ENCODE measurements at regions not wholly inside any gene's neighbourhood (a gene's known extent, or its start where the extent isn't known, plus 50 kb on each side); places are given as distances from the start of the nearest gene placed in this dataset.

DNA sequence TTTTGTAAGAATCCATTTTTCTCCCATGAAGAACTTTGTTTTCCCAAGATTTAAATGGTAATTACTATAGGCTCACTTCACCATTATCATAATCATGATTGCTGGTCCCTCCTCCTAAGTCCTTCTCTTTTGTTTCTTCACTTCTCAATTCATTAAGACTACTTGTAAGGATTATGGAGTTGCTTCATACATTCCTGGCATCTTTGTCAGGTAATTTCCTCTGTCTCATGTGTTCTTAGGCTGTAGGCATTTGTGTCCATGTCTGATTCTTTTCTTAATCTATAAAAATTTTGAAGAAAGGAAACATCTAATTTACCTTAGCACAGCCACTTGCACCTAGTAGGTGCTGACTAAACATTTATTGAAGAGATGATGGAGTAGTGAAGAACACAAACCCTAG lies 79.9 kb upstream of the SATB1 start:
- Histone ChIP-seq H3K9me1 (ENCODE audit: insufficient read depth, low read length) (no peaks in the 10 kb centered on the region), H3K18ac (ENCODE audit: low read depth, low read length) (no peak overlapping the region), H3K4me1 (ENCODE audit: control insufficient read depth, insufficient read depth, low read length) (no peaks in the 10 kb centered on the region), H3K4me2 (ENCODE audit: low read depth, low read length) (no peak overlapping the region), H3K79me1 (ENCODE audit: low read depth in 1 of 2, low read length in 2 of 2) (no peaks in the 10 kb centered on the region), H3K9me3 (ENCODE audit: control insufficient read depth, insufficient read depth, low read length) (no peaks in the 10 kb centered on the region), H2AK5ac (ENCODE audit: low read depth, low read length) (no peak overlapping the region), H4K20me1 (ENCODE audit: insufficient read depth, low read length) (no peaks in the 10 kb centered on the region), H2AK9ac (replicated peaks; ENCODE audit: low read depth, low read length, poor library complexity) (no peak overlapping the region), H3K9ac (ENCODE audit: low read depth, low read length) (no peak overlapping the region), H3K4ac (ENCODE audit: low read depth, low read length) (no peak overlapping the region), H2BK15ac (ENCODE audit: low read depth, low read length) (no peak overlapping the region), H2BK20ac (ENCODE audit: low read depth, low read length) (no peak overlapping the region), H3K56ac (ENCODE audit: extremely low read depth, insufficient read depth, low read length) (no peak overlapping the region), H3K23ac (ENCODE audit: low read depth, low read length) (no peak overlapping the region), H3K4me3 (ENCODE audit: insufficient read depth, low read depth, low read length) (no peak overlapping the region), H3K27ac (ENCODE audit: insufficient read depth, low read length) (no peak overlapping the region), H3K27me3 (ENCODE audit: control insufficient read depth, insufficient read depth, low read length) (no peaks in the 10 kb centered on the region), H3K14ac (replicated peaks; ENCODE audit: low read depth, low read length) (no peak overlapping the region), H4K91ac (ENCODE audit: insufficient read depth, low read depth, low read length) (no peak overlapping the region), H2BK5ac (ENCODE audit: low read depth, low read length, poor library complexity, severe bottlenecking) (no peak overlapping the region), H2AFZ (replicated peaks; ENCODE audit: low read length, poor library complexity) (no peak overlapping the region), H4K8ac (ENCODE audit: low read depth in 2 of 2, low read length in 2 of 2) (no peak overlapping the region), H2BK120ac (ENCODE audit: low read depth, low read length) (no peak overlapping the region), H3K36me3 (ENCODE audit: control insufficient read depth, insufficient read depth, low read length) (no peaks in the 10 kb centered on the region), H4K5ac (ENCODE audit: low read depth, low read length) (no peak overlapping the region)
- in situ Hi-C loops (cut with MboI; ENCODE audit: low sequenced_read_pairs): no loop called here
- CTCF ChIA-PET: no interaction called here
- intact Hi-C loops (cut with micrococcal nuclease): no loop called here
- DNase-seq (no peak), ATAC-seq (ENCODE audit: low read depth) (no peak)
- dilution Hi-C loops (cut with HindIII; ENCODE audit: low sequenced_read_pairs, unreplicated experiment): no loop called here
- POLR2A ChIA-PET (ENCODE audit: unreplicated experiment): no interaction called here
- no TSS peak for BruUV-seq (replicated peaks)
- TF ChIP-seq, protein P1, sequence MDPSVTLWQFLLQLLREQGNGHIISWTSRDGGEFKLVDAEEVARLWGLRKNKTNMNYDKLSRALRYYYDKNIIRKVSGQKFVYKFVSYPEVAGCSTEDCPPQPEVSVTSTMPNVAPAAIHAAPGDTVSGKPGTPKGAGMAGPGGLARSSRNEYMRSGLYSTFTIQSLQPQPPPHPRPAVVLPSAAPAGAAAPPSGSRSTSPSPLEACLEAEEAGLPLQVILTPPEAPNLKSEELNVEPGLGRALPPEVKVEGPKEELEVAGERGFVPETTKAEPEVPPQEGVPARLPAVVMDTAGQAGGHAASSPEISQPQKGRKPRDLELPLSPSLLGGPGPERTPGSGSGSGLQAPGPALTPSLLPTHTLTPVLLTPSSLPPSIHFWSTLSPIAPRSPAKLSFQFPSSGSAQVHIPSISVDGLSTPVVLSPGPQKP (IDR thresholded peaks at IDR 0.05; ENCODE audit: borderline replicate concordance, low read depth, low read length): no peak
- TF ChIP-seq CEBPB (IDR thresholded peaks at IDR 0.05; ENCODE audit: low read depth, low read length) (no peak), NFE2L2 (IDR thresholded peaks at IDR 0.05; ENCODE audit: low read depth, low read length) (no peak), MAZ (IDR thresholded peaks at IDR 0.05; ENCODE audit: borderline replicate concordance, low read depth, low read length) (no peak), MXI1 (IDR thresholded peaks at IDR 0.05; ENCODE audit: borderline replicate concordance, low read depth, low read length) (no peak), POLR2A (IDR thresholded peaks at IDR 0.05; ENCODE audit: low read depth, low read length) (no peak), BHLHE40 (IDR thresholded peaks at IDR 0.05; ENCODE audit: low read depth, low read length) (no peak), RFX5 (IDR thresholded peaks at IDR 0.05; ENCODE audit: low read depth, low read length) (no peak), SMC3 (IDR thresholded peaks at IDR 0.05; ENCODE audit: low read depth, low read length) (no peak), MAFK (IDR thresholded peaks at IDR 0.05; ENCODE audit: low read depth, low read length) (no peak), FOS (IDR thresholded peaks at IDR 0.05; ENCODE audit: low read depth, low read length) (no peak), RAD21 (IDR thresholded peaks at IDR 0.05; ENCODE audit: low read length) (no peak), RCOR1 (IDR thresholded peaks at IDR 0.05; ENCODE audit: insufficient replicate concordance, low read length) (no peak), CHD1 (IDR thresholded peaks at IDR 0.05; ENCODE audit: low read depth, low read length) (no peak)
- TF ChIP-seq, protein P2, sequence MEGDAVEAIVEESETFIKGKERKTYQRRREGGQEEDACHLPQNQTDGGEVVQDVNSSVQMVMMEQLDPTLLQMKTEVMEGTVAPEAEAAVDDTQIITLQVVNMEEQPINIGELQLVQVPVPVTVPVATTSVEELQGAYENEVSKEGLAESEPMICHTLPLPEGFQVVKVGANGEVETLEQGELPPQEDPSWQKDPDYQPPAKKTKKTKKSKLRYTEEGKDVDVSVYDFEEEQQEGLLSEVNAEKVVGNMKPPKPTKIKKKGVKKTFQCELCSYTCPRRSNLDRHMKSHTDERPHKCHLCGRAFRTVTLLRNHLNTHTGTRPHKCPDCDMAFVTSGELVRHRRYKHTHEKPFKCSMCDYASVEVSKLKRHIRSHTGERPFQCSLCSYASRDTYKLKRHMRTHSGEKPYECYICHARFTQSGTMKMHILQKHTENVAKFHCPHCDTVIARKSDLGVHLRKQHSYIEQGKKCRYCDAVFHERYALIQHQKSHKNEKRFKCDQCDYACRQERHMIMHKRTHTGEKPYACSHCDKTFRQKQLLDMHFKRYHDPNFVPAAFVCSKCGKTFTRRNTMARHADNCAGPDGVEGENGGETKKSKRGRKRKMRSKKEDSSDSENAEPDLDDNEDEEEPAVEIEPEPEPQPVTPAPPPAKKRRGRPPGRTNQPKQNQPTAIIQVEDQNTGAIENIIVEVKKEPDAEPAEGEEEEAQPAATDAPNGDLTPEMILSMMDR (conservative IDR thresholded peaks at IDR 0.05; ENCODE audit: low read depth, low read length): no peak
- TF ChIP-seq, protein P3, sequence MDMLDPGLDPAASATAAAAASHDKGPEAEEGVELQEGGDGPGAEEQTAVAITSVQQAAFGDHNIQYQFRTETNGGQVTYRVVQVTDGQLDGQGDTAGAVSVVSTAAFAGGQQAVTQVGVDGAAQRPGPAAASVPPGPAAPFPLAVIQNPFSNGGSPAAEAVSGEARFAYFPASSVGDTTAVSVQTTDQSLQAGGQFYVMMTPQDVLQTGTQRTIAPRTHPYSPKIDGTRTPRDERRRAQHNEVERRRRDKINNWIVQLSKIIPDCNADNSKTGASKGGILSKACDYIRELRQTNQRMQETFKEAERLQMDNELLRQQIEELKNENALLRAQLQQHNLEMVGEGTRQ (IDR thresholded peaks at IDR 0.05; ENCODE audit: low read depth, low read length): no peak
